A673 (cell line): ENCODE measurements at regions not wholly inside any gene's neighbourhood (a gene's known extent, or its start where the extent isn't known, plus 50 kb on each side); places are given as distances from the start of the nearest gene placed in this dataset.

ENCODE experiments used
- BruUV-seq: library from RNA; stranded (reverse); fragments of 400-500 nt; replicated peaks from 2 replicates; lab custom pipeline; 2021; lab: Mats Ljungman, UMichigan
- CTCF ChIA-PET: fragments of 300-600 bp; sonication (Branson Sonifier 250); formaldehyde crosslinking; loops from one replicate; lab custom pipeline; 2022; ENCODE audit warnings: antibody characterized with exemption; lab: Charles Lee
- POLR2A ChIA-PET: fragments of 300-600 bp; sonication (Branson Sonifier 250); formaldehyde crosslinking; loops from one replicate; lab custom pipeline; 2022; ENCODE audit warnings: antibody characterized with exemption; ENCODE audit not compliant: low non-redundant PET; lab: Charles Lee
- DNase-seq: peaks from one replicate; pipeline ENCODE4 v3.0.0-alpha.2; 2015; ENCODE audit warnings: low spot score
- H3K27ac ChIP-seq: fragments of 200-600 bp; sonication (generic); 2 replicates; pipeline ENCODE4 v1.5.1; 2016; ENCODE audit warnings: mixed run types, low read depth, mild to moderate bottlenecking, mixed read lengths, antibody characterized with exemption, low read length; ENCODE audit not compliant: poor library complexity, severe bottlenecking
- H3K27me3 ChIP-seq: fragments of 200-600 bp; sonication (generic); replicated peaks from 2 replicates; pipeline ENCODE4 v1.6.1; 2017; ENCODE audit warnings: mixed run types, low read depth, mild to moderate bottlenecking, mixed read lengths, antibody characterized with exemption, low read length; ENCODE audit not compliant: insufficient read depth, poor library complexity
- H3K36me3 ChIP-seq: fragments of 200-600 bp; sonication (generic); 2 replicates; pipeline ENCODE4 v1.6.1; 2016; ENCODE audit warnings: mixed run types, mild to moderate bottlenecking, mixed read lengths, antibody characterized with exemption, low read length; ENCODE audit not compliant: insufficient read depth, poor library complexity, severe bottlenecking
- H3K4me1 ChIP-seq: fragments of 200-600 bp; sonication (generic); 2 replicates; pipeline ENCODE4 v1.6.1; 2017; ENCODE audit warnings: mixed run types, mild to moderate bottlenecking, mixed read lengths, antibody characterized with exemption, low read length; ENCODE audit not compliant: insufficient read depth, poor library complexity, severe bottlenecking
- H3K4me3 ChIP-seq: fragments of 200-600 bp; sonication (generic); 2 replicates; pipeline ENCODE4 v1.5.1; 2016; ENCODE audit warnings: low read depth, mixed run types, mild to moderate bottlenecking, mixed read lengths, low read length; ENCODE audit not compliant: poor library complexity, severe bottlenecking
- H3K9me3 ChIP-seq: fragments of 200-600 bp; sonication (generic); 2 replicates; pipeline ENCODE4 v1.6.1; 2016; ENCODE audit warnings: mixed run types, low read depth, mild to moderate bottlenecking, mixed read lengths, antibody characterized with exemption, low read length; ENCODE audit not compliant: poor library complexity, severe bottlenecking
- EZH2 ChIP-seq: fragments of 200-600 bp; sonication (generic); IDR thresholded peaks from 2 replicates; pipeline ENCODE4 v1.6.1; 2017; ENCODE audit warnings: borderline replicate concordance, low read depth, mild to moderate bottlenecking, mixed read lengths, antibody characterized with exemption, low read length; ENCODE audit not compliant: poor library complexity, severe bottlenecking
- intact Hi-C: fragments of 100-400 bp; cut with micrococcal nuclease; formaldehyde crosslinking; loops from one replicate; pipeline ENCODE4 v1.10.0; 2022; ENCODE audit not compliant: unreplicated experiment
- TF ChIP-seq, protein P1 (sequence below): fragments of 300-800, 200-600 bp; sonication (generic); conservative IDR thresholded peaks from 2 replicates; pipeline ENCODE4 v1.5.1; 2017; ENCODE audit warnings: low read depth, mild to moderate bottlenecking, antibody characterized with exemption, low read length, moderate library complexity, mixed read lengths

DNA sequence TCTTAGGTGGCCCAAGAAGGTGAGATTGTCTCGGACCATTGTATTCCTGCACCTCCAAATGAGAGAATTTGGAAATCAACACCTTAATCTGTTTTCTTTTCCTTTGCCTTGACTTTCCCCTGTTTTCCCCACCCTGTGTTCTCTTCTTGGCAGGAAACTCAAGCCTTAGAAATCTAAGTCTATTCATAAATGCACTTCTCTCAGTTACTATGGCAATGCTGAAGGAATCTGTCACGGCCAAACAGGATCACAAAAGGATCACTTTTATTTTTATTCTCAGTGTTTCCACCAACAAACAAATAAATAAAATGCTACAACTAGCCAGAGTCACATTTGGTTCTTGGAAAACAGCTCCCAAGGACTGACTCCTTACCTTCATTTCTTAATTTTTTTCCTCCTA lies 270.5 kb downstream of the BCAT1 start:
- H3K4me3 ChIP-seq, result no peak overlapping the region
- POLR2A ChIA-PET, result no interaction called here
- H3K27ac ChIP-seq, result no peak overlapping the region
- intact Hi-C loops, result no loop called here
- H3K4me1 ChIP-seq, result peaks cover 6% of the 10 kb centered on the region
- H3K9me3 ChIP-seq, result no peaks in the 10 kb centered on the region
- CTCF ChIA-PET, result no interaction called here
- no peak for TF ChIP-seq EZH2
- TF ChIP-seq, protein P1, sequence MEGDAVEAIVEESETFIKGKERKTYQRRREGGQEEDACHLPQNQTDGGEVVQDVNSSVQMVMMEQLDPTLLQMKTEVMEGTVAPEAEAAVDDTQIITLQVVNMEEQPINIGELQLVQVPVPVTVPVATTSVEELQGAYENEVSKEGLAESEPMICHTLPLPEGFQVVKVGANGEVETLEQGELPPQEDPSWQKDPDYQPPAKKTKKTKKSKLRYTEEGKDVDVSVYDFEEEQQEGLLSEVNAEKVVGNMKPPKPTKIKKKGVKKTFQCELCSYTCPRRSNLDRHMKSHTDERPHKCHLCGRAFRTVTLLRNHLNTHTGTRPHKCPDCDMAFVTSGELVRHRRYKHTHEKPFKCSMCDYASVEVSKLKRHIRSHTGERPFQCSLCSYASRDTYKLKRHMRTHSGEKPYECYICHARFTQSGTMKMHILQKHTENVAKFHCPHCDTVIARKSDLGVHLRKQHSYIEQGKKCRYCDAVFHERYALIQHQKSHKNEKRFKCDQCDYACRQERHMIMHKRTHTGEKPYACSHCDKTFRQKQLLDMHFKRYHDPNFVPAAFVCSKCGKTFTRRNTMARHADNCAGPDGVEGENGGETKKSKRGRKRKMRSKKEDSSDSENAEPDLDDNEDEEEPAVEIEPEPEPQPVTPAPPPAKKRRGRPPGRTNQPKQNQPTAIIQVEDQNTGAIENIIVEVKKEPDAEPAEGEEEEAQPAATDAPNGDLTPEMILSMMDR, result no peak
- BruUV-seq, result no TSS peak
- H3K36me3 ChIP-seq, result no peaks in the 10 kb centered on the region
- no peaks in the 10 kb centered on the region for H3K27me3 ChIP-seq
- DNase-seq, result no peak

GRCh38 chr12:24668563-24668962 lies 280.3 kb downstream of the BCAT1 start:
- Histone ChIP-seq H3K27me3 (no peaks in the 10 kb centered on the region), H3K4me1 (no peaks in the 10 kb centered on the region), H3K4me3 (no peak overlapping the region), H3K36me3 (no peaks in the 10 kb centered on the region), H3K27ac (no peak overlapping the region), H3K9me3 (no peaks in the 10 kb centered on the region)
- intact Hi-C loops, result no loop called here
- no TSS peak for BruUV-seq
- CTCF ChIA-PET, result no interaction called here
- TF ChIP-seq EZH2, result no peak
- TF ChIP-seq, protein P1, result no peak
- DNase-seq, result no peak
- POLR2A ChIA-PET, result no interaction called here

GRCh38 chr12:24664161-24664880 lies 284.6 kb downstream of the BCAT1 start:
- no peaks in the 10 kb centered on the region for H3K27me3 ChIP-seq
- CTCF ChIA-PET, result no interaction called here
- POLR2A ChIA-PET, result no interaction called here
- BruUV-seq, result no TSS peak
- no peak for DNase-seq
- no peaks in the 10 kb centered on the region for H3K36me3 ChIP-seq
- H3K4me1 ChIP-seq, result no peaks in the 10 kb centered on the region
- H3K4me3 ChIP-seq, result no peak overlapping the region
- intact Hi-C loops, result no loop called here
- H3K27ac ChIP-seq, result no peak overlapping the region
- TF ChIP-seq, protein P1, result no peak
- no peak for TF ChIP-seq EZH2
- no peaks in the 10 kb centered on the region for H3K9me3 ChIP-seq
